HUES64 (cell line): ENCODE measurements at regions not wholly inside any gene's neighbourhood (a gene's known extent, or its start where the extent isn't known, plus 50 kb on each side); places are given as distances from the start of the nearest gene placed in this dataset.
"Not testable (repeated sequence)": the region's sequence is repeated elsewhere in the genome, so short reads cannot be mapped to it uniquely, and the experiment has no call there.

Experiments used
- H3K27ac ChIP-seq: 2 replicates; pipeline ENCODE4 v1.7.0; 2013; ENCODE audit warnings: low read depth, low read length, inconsistent platforms
- H3K27me3 ChIP-seq: 2 replicates; pipeline ENCODE4 v1.6.1; 2013; ENCODE audit warnings: mild to moderate bottlenecking, low read length; ENCODE audit not compliant: insufficient read depth
- H3K36me3 ChIP-seq: 2 replicates; pipeline ENCODE4 v1.6.1; 2013; ENCODE audit warnings: mild to moderate bottlenecking, low read length; ENCODE audit not compliant: insufficient read depth
- H3K4me1 ChIP-seq: 2 replicates; pipeline ENCODE4 v1.6.1; 2013; ENCODE audit warnings: mild to moderate bottlenecking, low read length, moderate library complexity; ENCODE audit not compliant: insufficient read depth
- H3K4me3 ChIP-seq: 2 replicates; pipeline ENCODE4 v1.5.1; 2013; ENCODE audit warnings: mild to moderate bottlenecking, low read length, moderate library complexity
- H3K9ac ChIP-seq: 2 replicates; pipeline ENCODE4 v1.6.1; 2013; ENCODE audit warnings: mild to moderate bottlenecking, low read depth, low read length
- H3K9me3 ChIP-seq: 2 replicates; pipeline ENCODE4 v1.6.1; 2013; ENCODE audit warnings: low read depth, low read length; ENCODE audit not compliant: insufficient read depth
- WGBS: fragments of 150-250, 120-280 bp; methylation state at CpG from one replicate; pipeline ENCODE4 v1.1.7; 2013; ENCODE audit warnings: missing lambda C conversion rate; 5-methylcytosine and 5-hydroxymethylcytosine counted together

DNA sequence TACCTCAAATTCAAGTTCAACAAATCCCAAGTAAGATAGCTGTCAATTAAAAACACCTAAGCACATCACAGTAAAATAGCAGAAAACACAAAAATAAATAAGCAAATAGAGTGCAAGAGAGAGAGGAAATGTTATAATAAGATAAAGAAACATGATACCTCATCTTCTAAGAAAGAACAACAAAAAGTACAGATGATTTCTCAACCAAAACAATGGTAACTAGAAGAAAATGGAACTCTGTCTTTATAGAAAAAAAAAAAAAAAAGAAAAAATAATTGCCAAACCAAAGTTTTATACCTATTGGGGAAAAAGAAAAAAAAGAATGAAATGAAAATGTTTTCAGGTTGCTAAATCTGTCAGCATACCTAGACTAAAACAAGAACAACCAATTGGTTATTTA, 1253.5 kb upstream of the CDH2 start:
- no peak overlapping the region for H3K9ac ChIP-seq
- H3K36me3 ChIP-seq: no peaks in the 10 kb centered on the region
- no peaks in the 10 kb centered on the region for H3K4me1 ChIP-seq
- H3K27me3 ChIP-seq: no peaks in the 10 kb centered on the region
- no peak overlapping the region for H3K27ac ChIP-seq
- H3K9me3 ChIP-seq: peaks cover 28% of the 10 kb centered on the region
- H3K4me3 ChIP-seq: no peak overlapping the region

DNA sequence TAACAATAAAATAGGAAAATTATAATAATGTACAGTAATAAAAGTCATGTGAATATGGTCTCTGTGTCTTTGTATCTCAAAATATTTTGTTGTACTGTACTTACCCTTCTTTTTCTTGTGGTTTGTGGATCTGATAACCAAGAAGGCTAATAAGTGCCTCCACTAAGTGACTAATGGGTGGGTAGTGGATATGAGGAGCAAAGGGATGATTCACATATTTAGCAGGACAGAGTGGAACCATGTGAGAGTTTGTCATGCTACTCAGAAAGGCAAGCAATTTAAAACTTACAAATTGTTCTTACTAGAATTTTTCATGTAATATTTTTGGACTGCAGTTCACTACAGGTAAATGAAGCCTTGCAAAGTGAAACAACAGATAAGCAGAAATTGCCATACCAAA, 1241.2 kb upstream of the CDH2 start:
- no peak overlapping the region for H3K27ac ChIP-seq
- H3K9ac ChIP-seq: no peak overlapping the region
- H3K4me1 ChIP-seq: no peaks in the 10 kb centered on the region
- no peaks in the 10 kb centered on the region for H3K27me3 ChIP-seq
- no peak overlapping the region for H3K4me3 ChIP-seq
- no peaks in the 10 kb centered on the region for H3K36me3 ChIP-seq
- peaks cover 30% of the 10 kb centered on the region for H3K9me3 ChIP-seq

DNA sequence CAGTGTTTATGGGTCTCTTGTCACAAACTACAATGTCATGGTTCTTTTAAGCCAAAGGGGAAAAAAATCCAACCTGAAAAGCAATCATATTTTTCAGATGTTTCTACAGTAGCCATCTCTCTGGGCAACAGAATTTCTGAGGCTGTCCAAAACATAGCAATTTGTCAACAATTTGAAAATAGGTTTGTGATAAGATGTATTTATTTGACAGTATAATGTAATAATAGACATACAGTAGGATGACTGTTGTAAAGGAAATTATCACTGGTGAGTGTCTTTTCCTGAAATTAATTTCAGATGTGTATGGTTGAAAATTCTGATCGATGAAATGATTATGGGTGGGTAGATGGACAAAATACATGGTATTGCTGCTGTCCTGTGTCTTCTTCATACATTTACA, 1230.1 kb upstream of the CDH2 start:
- no peaks in the 10 kb centered on the region for H3K27me3 ChIP-seq
- no peak overlapping the region for H3K4me3 ChIP-seq
- no peak overlapping the region for H3K9ac ChIP-seq
- H3K36me3 ChIP-seq: no peaks in the 10 kb centered on the region
- H3K27ac ChIP-seq: no peak overlapping the region
- H3K4me1 ChIP-seq: no peaks in the 10 kb centered on the region
- 100% methylated on average over 1 of the region's 1 CpG for WGBS
- 0 out of 2 replicates have a peak, but pooled peaks cover 4% of the 10 kb centered on the region for H3K9me3 ChIP-seq

DNA sequence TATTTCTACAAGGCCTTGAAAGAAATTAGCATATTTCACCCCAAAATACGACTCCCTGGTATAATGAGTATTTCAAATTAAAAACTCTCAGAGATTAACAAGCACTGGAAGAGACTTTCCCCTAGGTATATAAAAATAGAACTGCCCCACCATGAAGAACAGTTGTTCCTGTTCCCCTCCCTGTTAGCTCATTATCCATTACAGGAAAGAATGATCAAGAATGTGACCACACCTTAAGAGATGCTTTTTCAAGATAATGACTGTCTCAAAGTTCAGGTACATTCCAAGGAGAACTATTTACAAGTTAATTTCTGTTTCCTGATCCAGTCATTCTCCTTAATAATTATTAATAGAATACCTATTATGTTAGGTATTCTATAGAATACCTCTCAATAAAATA, 1220.6 kb upstream of the CDH2 start:
- H3K9me3 ChIP-seq: no peaks in the 10 kb centered on the region
- H3K27ac ChIP-seq: no peak overlapping the region
- no peaks in the 10 kb centered on the region for H3K4me1 ChIP-seq
- no peak overlapping the region for H3K4me3 ChIP-seq
- no peaks in the 10 kb centered on the region for H3K36me3 ChIP-seq
- no CpG with 5 or more reads among the region's 1 CpG for WGBS
- H3K9ac ChIP-seq: no peak overlapping the region
- H3K27me3 ChIP-seq: no peaks in the 10 kb centered on the region

DNA sequence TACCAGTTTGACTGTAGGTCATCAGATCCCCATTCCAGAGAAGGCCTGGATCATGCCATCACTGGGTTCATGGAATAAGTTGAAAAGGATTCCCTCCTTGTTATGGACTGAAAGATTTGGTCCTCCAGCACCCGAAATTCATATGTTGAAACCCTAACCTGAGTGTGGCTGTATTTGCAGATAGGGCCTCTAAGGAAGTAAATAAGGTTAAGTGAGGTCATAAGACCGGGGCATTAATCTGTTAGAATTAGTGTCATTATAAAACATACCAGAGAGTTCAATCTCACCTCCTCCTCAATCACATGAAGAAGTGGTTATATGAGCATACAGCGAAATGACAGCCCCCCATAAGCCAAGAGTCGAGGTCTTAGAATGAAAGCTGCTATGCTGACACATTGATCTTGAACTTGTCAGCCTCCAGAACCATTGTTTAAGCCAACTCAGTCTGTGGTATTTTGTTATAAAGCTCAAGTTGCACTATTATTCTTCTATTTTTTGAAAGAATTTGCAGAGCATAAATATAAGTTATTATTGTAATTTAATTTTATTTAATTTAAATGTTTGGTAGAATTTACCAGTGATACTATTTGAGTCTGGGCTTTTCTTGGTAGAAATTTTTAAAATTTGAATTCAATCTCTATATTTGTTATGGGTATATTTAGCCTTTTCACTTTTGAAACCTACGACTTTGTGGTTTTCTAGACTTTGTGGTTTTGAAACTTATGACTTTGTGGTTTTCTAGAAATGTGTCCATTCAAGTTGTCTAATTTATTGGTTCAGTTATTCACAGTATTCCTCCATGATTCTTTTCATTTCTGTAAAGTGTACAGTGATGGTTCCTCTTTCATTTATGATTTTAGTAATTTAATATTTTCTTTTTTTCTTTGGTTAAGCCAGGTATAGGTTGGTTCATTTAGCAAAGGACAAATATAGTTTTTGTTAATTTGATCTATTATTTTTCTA, 1206.7 kb upstream of the CDH2 start:
- Histone ChIP-seq H3K9me3 (no peaks in the 10 kb centered on the region), H3K27ac (no peak overlapping the region), H3K4me3 (no peak overlapping the region), H3K4me1 (no peaks in the 10 kb centered on the region), H3K36me3 (no peaks in the 10 kb centered on the region), H3K9ac (no peak overlapping the region), H3K27me3 (no peaks in the 10 kb centered on the region)
- 98% methylated on average over 4 of the region's 5 CpGs for whole genome bisulfite sequencing

DNA sequence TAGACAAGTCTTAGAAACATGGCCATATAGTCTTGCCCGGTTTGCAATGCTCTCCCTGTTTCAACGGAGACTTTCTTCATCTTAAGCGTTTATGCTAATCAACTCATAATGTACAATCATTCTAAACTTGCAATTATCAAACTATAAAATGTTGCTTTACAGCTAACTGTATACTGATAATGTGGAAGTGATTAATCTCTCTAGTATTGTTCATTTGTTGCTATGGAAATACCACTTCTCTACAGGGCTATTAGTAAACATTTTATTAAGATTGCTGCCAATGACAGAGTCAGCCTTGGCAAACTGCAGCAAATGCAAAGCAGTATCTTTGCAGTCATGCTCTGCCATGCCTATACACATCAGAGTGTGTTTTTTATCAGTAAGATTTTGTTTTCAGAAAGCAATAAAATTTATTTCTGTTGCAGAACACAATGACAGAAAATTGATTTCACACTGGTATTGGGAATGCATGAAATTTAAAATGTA, 1201.8 kb upstream of the CDH2 start:
- WGBS: 94% methylated on average over 3 of the region's 3 CpGs
- Histone ChIP-seq H3K27ac (no peak overlapping the region), H3K9me3 (peaks cover 11% of the 10 kb centered on the region), H3K4me1 (no peaks in the 10 kb centered on the region), H3K9ac (no peak overlapping the region), H3K4me3 (no peak overlapping the region), H3K27me3 (no peaks in the 10 kb centered on the region), H3K36me3 (no peaks in the 10 kb centered on the region)

DNA sequence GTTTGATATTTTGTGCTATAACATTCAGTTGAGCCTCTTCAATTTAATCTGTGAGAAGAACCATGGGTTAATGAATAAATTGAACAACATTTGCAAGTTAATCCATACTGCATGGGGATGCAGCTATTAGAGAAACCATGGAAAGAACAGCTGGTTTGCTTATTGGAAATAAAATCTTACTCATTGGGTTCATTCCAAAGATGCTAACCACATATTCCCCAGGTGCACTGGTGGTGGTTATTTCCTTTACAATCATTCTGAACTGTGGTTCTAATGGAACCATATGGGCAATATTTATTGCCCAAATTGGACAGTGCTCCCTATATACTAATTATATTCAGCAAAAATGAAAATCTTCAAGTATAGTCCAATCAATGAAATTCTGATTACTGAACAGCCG, 1200.4 kb upstream of the CDH2 start:
- no peak overlapping the region for H3K27ac ChIP-seq
- H3K9ac ChIP-seq: no peak overlapping the region
- no peaks in the 10 kb centered on the region for H3K4me1 ChIP-seq
- no CpG with 5 or more reads among the region's 1 CpG for WGBS
- no peaks in the 10 kb centered on the region for H3K36me3 ChIP-seq
- no peak overlapping the region for H3K4me3 ChIP-seq
- H3K9me3 ChIP-seq: peaks cover 24% of the 10 kb centered on the region
- H3K27me3 ChIP-seq: no peaks in the 10 kb centered on the region

DNA sequence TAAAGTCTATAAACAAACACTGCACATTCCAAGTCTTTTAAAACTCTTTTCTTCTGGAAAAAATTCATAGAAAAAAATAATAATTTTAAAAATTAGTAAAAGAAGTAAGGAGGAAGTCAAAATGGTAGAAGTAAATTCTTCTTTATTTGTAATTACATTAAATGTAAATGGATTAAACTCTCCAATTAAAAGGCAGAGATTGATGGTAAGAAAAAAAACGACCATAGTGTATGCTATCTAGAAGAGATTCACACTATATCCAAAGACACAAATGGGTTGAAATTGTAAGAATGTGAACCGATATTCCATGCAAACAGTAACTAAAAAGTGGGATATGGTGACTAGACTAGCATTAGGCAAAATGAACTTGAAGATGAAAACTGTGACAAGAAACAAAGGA, 1196.1 kb upstream of the CDH2 start:
- no peak overlapping the region for H3K9ac ChIP-seq
- no peaks in the 10 kb centered on the region for H3K36me3 ChIP-seq
- H3K9me3 ChIP-seq: peaks cover 31% of the 10 kb centered on the region
- 93% methylated on average over 1 of the region's 2 CpGs for WGBS
- no peaks in the 10 kb centered on the region for H3K27me3 ChIP-seq
- H3K4me1 ChIP-seq: no peaks in the 10 kb centered on the region
- no peak overlapping the region for H3K27ac ChIP-seq
- no peak overlapping the region for H3K4me3 ChIP-seq

DNA sequence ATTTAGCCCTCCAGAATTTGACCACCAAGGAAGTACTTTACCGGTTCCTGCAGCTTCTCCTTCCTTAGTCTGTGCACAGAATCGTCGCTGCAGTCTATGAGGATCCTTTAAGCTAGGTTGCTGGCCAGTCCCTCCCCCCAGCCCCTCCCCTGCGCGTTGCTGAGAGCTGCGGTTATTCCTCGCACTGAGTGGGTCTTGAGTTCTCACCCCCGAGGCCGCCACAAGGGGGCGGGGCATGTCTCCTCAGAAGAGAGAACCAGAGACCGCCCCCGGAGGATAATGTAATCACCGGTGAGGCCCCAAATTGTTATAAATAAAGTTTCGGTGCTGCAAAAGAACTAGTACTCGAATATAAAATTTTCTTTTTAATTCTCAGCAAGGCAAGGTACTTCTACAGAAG, 1184.9 kb upstream of the CDH2 start:
- WGBS: 91% methylated on average over 15 of the region's 15 CpGs
- no peak overlapping the region for H3K27ac ChIP-seq
- H3K36me3 ChIP-seq: no peaks in the 10 kb centered on the region
- no peaks in the 10 kb centered on the region for H3K27me3 ChIP-seq
- no peak overlapping the region for H3K9ac ChIP-seq
- H3K4me3 ChIP-seq: no peak overlapping the region; the same call in 1 of the 2 replicates
- H3K9me3 ChIP-seq: no peaks in the 10 kb centered on the region
- peaks cover 15% of the 10 kb centered on the region for H3K4me1 ChIP-seq

DNA sequence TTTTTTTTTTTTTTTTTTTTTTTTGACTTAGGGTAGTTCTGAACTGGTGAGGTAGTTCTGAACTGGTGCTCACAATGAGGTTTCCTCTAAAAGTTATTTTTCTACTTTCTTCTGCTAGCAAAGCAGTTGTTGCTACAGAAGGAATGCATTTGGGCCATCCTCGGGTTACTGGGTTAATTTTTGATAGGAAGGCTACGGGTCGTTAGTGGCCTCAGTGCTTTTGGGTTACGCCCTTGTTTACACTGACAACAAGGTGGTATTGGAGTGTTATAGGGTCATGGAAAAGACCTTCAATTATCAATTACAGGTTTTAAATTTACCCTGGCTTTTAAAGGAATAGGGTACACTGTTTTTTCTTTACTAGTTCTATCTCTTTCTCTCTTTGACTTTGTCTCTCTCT, 1183.7 kb upstream of the CDH2 start:
- not testable (repeated sequence) for H3K9ac ChIP-seq, H3K9me3 ChIP-seq, H3K4me3 ChIP-seq, H3K27ac ChIP-seq, H3K27me3 ChIP-seq, H3K36me3 ChIP-seq
- peaks cover 15% of the 10 kb centered on the region for H3K4me1 ChIP-seq
- WGBS: 95% methylated on average over 3 of the region's 4 CpGs

DNA sequence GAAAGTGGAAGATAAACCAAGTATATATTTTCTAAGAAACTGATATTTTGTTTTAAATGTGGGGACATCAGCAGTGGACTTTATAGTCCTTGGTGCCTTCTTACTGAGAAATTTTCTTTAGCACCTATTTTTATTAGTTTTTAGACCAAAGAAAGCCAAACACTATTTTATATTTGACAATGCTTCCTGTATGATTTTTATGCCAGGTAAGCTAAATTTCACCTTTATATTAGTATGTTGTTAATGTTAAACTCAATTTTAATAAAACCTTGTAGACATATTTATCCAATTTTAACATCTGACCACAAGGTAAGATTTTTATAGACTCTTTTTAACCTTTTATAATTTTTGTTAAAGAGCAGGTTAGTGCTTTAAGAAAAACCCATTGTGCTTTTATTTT, 1182.3 kb upstream of the CDH2 start:
- not testable (repeated sequence) for H3K9me3 ChIP-seq, H3K36me3 ChIP-seq, H3K27me3 ChIP-seq, H3K9ac ChIP-seq, H3K4me3 ChIP-seq, H3K27ac ChIP-seq
- H3K4me1 ChIP-seq: peaks cover 15% of the 10 kb centered on the region

DNA sequence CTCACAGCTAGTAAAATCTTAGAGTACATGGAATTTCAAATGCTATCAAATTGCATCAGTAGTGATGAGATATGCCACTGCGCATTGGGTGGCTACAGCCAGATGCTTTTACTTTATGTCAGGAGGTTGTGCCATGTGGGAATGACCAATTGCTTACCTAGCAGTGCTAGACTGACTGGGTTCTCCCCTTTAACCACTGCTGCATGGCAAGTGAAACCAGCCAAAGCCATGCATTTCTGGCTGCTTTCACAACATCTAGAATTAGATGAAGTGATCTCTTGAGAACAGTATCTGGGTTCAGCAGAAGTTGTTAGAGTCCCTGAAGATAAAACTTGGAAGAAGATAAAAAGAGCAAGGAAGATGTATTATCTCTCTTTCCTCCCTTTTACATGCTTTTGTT, 1174.2 kb upstream of the CDH2 start:
- H3K9ac ChIP-seq: no peak overlapping the region
- WGBS: 100% methylated on average over 1 of the region's 1 CpG
- no peaks in the 10 kb centered on the region for H3K4me1 ChIP-seq
- H3K4me3 ChIP-seq: no peak overlapping the region
- no peaks in the 10 kb centered on the region for H3K36me3 ChIP-seq
- no peaks in the 10 kb centered on the region for H3K27me3 ChIP-seq
- no peaks in the 10 kb centered on the region for H3K9me3 ChIP-seq
- H3K27ac ChIP-seq: no peak overlapping the region
